ENCODE measurements at regions not wholly inside any gene's neighbourhood (a gene's known extent, or its start where the extent isn't known, plus 50 kb on each side); places are given as distances from the start of the nearest gene placed in this dataset.

DNA sequence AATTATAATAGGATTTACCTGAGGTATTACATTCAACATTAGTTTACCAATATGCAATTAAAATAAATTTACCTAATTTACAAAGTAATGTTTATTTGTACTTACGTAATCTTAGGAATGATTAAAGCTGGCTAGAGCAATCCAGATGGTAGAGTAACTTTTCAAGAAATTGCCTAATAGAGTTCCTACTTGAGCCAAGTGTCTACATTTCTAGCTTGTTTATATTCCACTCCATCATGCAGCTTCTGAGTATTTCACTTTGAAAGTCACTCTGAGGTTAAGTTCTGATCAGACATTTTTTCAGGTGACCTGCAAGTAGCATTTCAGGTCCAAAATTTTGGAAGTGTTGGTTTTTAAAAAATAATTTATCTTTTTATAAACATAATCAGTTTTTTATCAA lies 1080.7 kb downstream of the TRHDE start (continued):
- TF ChIP-seq SRF (IDR thresholded peaks at IDR 0.05; ENCODE audit: low read depth, low read length) = no peak
- no peak for TF ChIP-seq TAF1 (IDR thresholded peaks at IDR 0.05; ENCODE audit: low read depth, low read length)

All from H1 (cell line).